Tibial nerve (tissue), 4 donors: ENCODE measurements at regions not wholly inside any gene's neighbourhood (a gene's known extent, or its start where the extent isn't known, plus 50 kb on each side); places are given as distances from the start of the nearest gene placed in this dataset.

ENCODE experiments used
- DNase-seq, 2 donors: peaks; one replicate each; pipeline ENCODE4 v3.0.0-alpha.2; 2019; ENCODE audit warnings: low spot score in 2 of 2
- H3K27ac ChIP-seq, 4 donors: fragments of 200-600 bp; sonication (generic) in 3 of 4; one replicate each; pipeline ENCODE4 v1.5.1; 2017 to 2019; ENCODE audit warnings: mild to moderate bottlenecking in 1 of 4
- H3K27me3 ChIP-seq, 2 donors: fragments of 200-600 bp; sonication (generic) in 1 of 2; one replicate each; pipeline versions ENCODE4 v1.5.1 to v1.6.0; 2017 to 2019
- H3K36me3 ChIP-seq, 3 donors: fragments of 200-600 bp; sonication (generic); one replicate each; pipeline ENCODE4 v1.5.1; 2018 to 2019
- H3K4me1 ChIP-seq, 4 donors: fragments of 200-600 bp; sonication (generic) in 3 of 4; one replicate each; pipeline ENCODE4 v1.5.1; 2017 to 2019
- H3K4me3 ChIP-seq, 4 donors: fragments of 200-600 bp; sonication (generic) in 3 of 4; one replicate each; pipeline ENCODE4 v1.5.1; 2017 to 2019; ENCODE audit warnings: mild to moderate bottlenecking in 1 of 4, moderate library complexity in 1 of 4
- H3K9me3 ChIP-seq, 4 donors: fragments of 200-600 bp; sonication (generic) in 3 of 4; one replicate each; pipeline ENCODE4 v1.5.1; 2017 to 2019
- EP300 ChIP-seq, 2 donors: sonication (generic); formaldehyde crosslinking; IDR thresholded peaks; one replicate each; pipeline ENCODE4 v1.6.1; 2017; ENCODE audit warnings: antibody characterized with exemption in 2 of 2, mild to moderate bottlenecking in 1 of 2
- POLR2A ChIP-seq, 2 donors: fragments of 450-650 bp; IDR thresholded peaks; one replicate each; pipeline ENCODE4 v1.6.1; 2017; ENCODE audit warnings: antibody characterized with exemption in 2 of 2, mild to moderate bottlenecking in 2 of 2, moderate library complexity in 2 of 2
- WGBS, 2 donors: methylation state at CpG; one replicate each; pipeline ENCODE4 v1.1.5; 2018; 5-methylcytosine and 5-hydroxymethylcytosine counted together
- TF ChIP-seq, protein P1 (sequence below), 5 experiments: fragments of 200-600 bp in 3 of 5; fragments of 450-650 bp in 2 of 5; sonication (generic) in 3 of 5; IDR thresholded peaks; one replicate each; pipeline ENCODE4 v1.5.1; 2016 to 2019; ENCODE audit warnings: antibody characterized with exemption in 5 of 5, mild to moderate bottlenecking in 3 of 5, moderate library complexity in 2 of 5

DNA sequence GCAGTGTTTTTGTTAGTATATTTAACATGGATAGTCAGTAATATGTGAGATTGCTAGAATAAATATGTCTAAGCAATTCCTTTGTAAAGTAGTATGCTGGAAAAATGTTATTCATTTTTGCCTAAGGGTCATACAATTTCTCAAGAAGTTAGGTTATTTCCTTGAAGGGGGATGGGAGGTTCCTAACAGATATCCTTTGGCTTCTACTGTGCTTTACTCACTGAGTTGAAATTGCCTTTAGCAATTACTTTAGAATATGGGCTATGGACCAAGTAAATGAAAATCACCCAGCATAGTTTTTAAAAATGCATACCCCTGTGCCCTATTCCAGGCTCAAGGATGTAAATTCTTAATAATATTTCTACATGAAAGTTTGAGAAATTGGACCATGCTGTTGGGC lies 1386.4 kb upstream of the SLC39A10 start:
- no peak overlapping the region for H3K4me3 ChIP-seq
- no peaks in the 10 kb centered on the region for H3K9me3 ChIP-seq
- H3K36me3 ChIP-seq = no peaks in the 10 kb centered on the region
- no peak for DNase-seq
- H3K27ac ChIP-seq = no peak overlapping the region
- TF ChIP-seq EP300 (IDR thresholded peaks at IDR 0.05) = no peak
- TF ChIP-seq, protein P1, sequence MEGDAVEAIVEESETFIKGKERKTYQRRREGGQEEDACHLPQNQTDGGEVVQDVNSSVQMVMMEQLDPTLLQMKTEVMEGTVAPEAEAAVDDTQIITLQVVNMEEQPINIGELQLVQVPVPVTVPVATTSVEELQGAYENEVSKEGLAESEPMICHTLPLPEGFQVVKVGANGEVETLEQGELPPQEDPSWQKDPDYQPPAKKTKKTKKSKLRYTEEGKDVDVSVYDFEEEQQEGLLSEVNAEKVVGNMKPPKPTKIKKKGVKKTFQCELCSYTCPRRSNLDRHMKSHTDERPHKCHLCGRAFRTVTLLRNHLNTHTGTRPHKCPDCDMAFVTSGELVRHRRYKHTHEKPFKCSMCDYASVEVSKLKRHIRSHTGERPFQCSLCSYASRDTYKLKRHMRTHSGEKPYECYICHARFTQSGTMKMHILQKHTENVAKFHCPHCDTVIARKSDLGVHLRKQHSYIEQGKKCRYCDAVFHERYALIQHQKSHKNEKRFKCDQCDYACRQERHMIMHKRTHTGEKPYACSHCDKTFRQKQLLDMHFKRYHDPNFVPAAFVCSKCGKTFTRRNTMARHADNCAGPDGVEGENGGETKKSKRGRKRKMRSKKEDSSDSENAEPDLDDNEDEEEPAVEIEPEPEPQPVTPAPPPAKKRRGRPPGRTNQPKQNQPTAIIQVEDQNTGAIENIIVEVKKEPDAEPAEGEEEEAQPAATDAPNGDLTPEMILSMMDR (IDR thresholded peaks at IDR 0.05) = no peak
- no peak for TF ChIP-seq POLR2A (IDR thresholded peaks at IDR 0.05)
- no peaks in the 10 kb centered on the region for H3K4me1 ChIP-seq
- no peaks in the 10 kb centered on the region for H3K27me3 ChIP-seq

DNA sequence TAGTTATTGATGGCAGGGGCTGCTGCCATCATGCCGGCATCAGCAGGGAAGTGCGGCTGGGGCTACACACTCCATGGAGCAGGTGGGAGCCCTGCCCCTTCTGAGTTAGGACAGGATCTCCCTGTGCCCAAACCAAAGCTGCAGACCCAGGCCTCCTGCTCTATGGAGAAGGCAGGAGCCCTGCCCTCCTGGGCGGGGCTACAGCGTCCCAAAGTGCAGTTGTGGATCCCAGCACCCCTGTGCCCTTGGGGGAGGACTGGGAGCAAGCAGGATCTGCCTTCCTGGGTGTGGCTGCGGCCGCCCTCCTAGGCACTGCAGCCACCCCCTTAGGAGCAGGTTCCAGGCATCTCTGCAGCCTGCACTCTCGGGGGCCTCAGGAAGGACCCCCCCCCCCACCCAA lies 1392.4 kb upstream of the SLC39A10 start:
- H3K4me3 ChIP-seq = no peak overlapping the region
- H3K4me1 ChIP-seq = no peaks in the 10 kb centered on the region
- H3K36me3 ChIP-seq = no peaks in the 10 kb centered on the region
- H3K9me3 ChIP-seq = no peaks in the 10 kb centered on the region
- no peak for DNase-seq
- TF ChIP-seq, protein P1 (IDR thresholded peaks at IDR 0.05) = no peak
- TF ChIP-seq EP300 (IDR thresholded peaks at IDR 0.05) = no peak
- TF ChIP-seq POLR2A (IDR thresholded peaks at IDR 0.05) = no peak
- H3K27ac ChIP-seq = no peak overlapping the region
- 90 to 91% methylated on average over 3 to 7 of the region's 7 CpGs for WGBS, 2 donors
- no peaks in the 10 kb centered on the region for H3K27me3 ChIP-seq

DNA sequence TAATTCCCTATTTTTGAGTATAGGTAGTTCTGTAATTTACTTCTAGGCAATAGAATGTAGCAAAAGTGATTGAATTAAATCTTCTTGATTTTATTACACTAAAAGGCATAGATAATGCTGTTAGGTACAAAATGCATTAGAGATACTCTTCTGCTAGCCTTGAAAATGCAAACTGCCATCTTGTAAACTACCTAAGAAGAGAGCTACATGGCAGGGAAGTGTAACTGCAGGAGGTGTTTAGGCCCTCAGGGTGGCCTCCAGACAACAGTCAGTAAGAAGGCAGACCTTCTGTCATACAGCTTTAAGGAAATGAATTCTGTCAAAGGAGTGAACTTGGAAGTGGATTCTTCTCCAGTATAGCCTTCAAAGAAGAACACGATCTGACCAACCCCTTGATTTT lies 1396.8 kb upstream of the SLC39A10 start:
- TF ChIP-seq POLR2A (IDR thresholded peaks at IDR 0.05) (no peak), EP300 (IDR thresholded peaks at IDR 0.05) (no peak)
- TF ChIP-seq, protein P1 (IDR thresholded peaks at IDR 0.05) = no peak
- no peak for DNase-seq
- no peak overlapping the region for H3K4me3 ChIP-seq
- H3K27ac ChIP-seq = no peak overlapping the region
- no peaks in the 10 kb centered on the region for H3K4me1 ChIP-seq
- 79 to 83% methylated on average over 1 of the region's 1 CpG for WGBS, 2 donors
- no peaks in the 10 kb centered on the region for H3K9me3 ChIP-seq
- no peaks in the 10 kb centered on the region for H3K27me3 ChIP-seq
- no peaks in the 10 kb centered on the region for H3K36me3 ChIP-seq

DNA sequence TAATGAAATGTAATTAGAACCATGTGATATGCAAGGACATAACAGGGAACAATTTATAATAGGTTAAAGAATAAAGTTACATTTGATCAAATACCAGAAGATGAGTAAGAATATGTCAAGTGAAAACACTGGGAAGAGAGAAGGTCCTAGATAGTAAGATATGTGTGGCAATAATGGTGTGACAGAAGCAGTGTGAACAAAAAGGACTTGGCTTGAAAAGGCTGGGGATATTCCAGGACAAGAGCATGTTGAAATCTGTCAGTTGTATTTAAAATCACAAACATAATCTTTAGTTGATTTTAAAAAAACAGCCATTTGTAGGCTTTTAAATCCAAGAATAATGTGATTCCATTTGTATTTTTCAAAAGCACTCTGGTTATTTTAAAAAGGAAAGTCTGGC lies 1399.9 kb upstream of the SLC39A10 start:
- no peaks in the 10 kb centered on the region for H3K36me3 ChIP-seq
- no peak for DNase-seq
- H3K9me3 ChIP-seq = peaks cover 0 to 3% (median 0%) of the 10 kb centered on the region in 4 donors
- H3K4me3 ChIP-seq = no peak overlapping the region
- no peaks in the 10 kb centered on the region for H3K4me1 ChIP-seq
- no peak for TF ChIP-seq POLR2A (IDR thresholded peaks at IDR 0.05)
- TF ChIP-seq, protein P1 (IDR thresholded peaks at IDR 0.05) = no peak
- no peak for TF ChIP-seq EP300 (IDR thresholded peaks at IDR 0.05)
- no peaks in the 10 kb centered on the region for H3K27me3 ChIP-seq
- no peak overlapping the region for H3K27ac ChIP-seq

DNA sequence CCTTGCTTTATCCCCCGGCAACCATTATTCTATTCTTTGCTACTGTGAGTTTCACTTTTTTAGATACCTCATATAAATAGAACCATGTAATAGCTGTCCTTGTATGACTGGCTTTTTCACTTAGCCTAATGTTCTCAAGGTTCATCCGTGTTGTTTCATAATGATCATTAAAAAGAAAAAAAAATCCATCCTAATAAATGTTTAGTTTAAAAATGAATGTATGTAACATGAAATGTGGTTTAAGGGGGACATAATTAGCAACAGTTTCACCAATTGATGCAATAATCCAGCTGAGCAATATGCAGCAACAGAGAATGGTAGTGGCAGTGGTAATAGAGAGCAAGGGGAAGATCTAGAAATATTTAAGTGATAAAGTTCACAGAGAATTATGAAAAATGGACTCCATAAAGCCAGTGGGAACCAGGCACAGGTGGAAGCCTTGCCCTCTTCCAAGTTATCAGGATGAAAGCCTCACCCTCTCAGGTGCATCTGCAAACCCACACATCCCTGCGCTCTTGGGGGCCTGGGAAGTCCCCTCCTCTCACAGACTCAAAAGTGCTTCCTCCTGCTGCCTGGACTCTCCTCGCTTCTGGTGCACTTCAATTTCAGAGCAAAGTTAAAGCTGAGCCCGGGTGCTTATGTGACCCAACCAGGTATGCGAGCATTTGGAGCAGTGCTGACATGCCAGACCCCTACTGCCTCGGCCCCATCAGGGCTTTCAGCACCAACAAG lies 1403.3 kb upstream of the SLC39A10 start:
- no peak for DNase-seq
- Histone ChIP-seq H3K27ac (no peak overlapping the region), H3K9me3 (peaks cover 0 to 3% (median 0%) of the 10 kb centered on the region in 4 donors), H3K4me1 (no peaks in the 10 kb centered on the region), H3K4me3 (no peak overlapping the region), H3K27me3 (no peaks in the 10 kb centered on the region), H3K36me3 (no peaks in the 10 kb centered on the region)
- TF ChIP-seq POLR2A (IDR thresholded peaks at IDR 0.05) (no peak), EP300 (IDR thresholded peaks at IDR 0.05) (no peak)
- TF ChIP-seq, protein P1 (IDR thresholded peaks at IDR 0.05) = no peak
- 93 to 95% methylated on average over 6 to 7 of the region's 7 CpGs for WGBS, 2 donors
